DMS53 treated with DMSO at 0.1 percent for 48 hours (cell line): ENCODE measurements at regions not wholly inside any gene's neighbourhood (a gene's known extent, or its start where the extent isn't known, plus 50 kb on each side); places are given as distances from the start of the nearest gene placed in this dataset.

ENCODE experiments used
- DNase-seq: peaks from one replicate; lab custom pipeline; 2025; ENCODE audit not compliant: unreplicated experiment; lab: John Stamatoyannopoulos, UW

GRCh38 chr3:28877912-28878311 lies 403.0 kb upstream of the RBMS3 start:
- no peak for DNase-seq

GRCh38 chr3:28890373-28890772 lies 390.5 kb upstream of the RBMS3 start:
- DNase-seq = no peak

- DNase-seq = no peak
These were observed 389.4 kb upstream of the RBMS3 start for GRCh38 chr3:28891485-28891884.

DNA sequence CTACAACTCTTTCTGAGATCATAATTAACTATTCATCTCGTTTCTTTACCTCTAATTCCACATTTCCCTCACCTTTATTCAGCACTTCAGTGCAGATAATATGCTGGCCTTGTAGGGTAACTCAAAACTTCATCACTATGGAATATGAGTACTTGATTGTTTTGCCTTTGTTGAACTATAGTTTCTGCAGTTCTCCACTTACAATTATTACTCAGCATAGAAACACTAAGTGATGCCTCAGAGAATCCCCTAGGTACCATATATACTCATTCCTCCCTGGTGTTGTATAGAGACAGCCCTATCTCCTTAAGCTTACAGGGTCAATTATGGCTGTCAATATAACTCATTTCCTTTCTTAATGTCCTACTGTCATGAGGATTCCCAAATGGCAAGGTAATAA lies 380.6 kb upstream of the RBMS3 start:
- DNase-seq = no peak

DNA sequence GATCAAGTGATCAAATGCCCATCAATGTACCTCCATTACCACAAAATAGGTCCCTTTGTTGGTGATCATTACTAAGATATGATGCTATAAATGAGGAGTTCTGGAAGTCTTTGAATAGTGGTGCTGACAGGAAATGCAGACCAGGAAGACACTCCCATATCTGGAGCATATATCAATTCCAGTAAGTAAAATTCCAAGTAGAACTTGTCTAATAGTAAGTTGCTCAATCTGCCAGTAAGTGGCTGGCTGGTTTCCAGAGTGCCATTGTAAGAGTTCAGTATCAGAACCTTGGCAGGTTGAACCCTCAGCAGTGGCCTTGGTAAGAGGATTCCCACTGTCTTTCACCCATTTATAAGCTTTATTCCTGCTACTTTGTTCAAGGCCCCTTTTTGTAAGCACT lies 379.9 kb upstream of the RBMS3 start:
- DNase-seq = no peak

DNA sequence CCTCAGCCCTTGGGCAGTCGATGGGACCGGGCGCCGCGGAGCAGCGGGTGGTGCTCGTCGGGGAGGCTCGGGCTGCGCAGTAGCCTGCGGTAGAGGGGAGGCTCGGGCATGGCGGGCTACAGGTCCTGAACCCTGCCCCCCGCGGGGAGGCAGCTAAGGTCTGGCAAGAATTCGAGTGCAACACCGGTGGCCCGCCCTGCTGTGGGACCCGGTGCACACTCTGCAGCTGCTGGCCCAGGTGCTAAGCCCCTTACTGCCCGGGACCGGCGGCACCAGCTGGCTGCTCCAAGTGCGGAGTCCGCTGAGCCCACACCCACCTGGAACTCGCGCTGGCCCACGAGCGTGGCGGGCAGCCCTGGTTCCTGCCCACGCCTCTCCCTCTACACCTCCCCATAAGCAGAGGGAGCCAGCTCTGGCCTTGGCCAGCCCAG lies 377.7 kb upstream of the RBMS3 start:
- no peak for DNase-seq

DNA sequence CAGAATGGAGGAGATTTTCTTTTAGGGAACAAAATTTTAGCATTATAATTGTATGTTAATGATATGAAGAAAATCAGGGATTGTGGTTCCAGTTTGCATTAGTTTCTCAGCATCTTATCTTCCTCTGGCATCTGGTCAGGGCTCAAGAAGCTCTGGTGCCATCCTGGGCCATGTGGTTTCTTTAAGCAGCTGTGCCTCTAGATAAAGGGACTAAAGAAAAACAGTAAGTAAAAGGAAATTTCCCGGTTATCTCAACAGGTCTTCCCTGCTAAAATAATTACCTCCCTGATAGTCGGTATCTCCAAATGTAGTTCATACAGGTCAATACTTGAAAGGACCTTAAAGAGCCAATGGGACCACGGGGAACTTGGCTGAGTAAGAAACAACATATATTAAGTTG lies 375.1 kb upstream of the RBMS3 start:
- no peak for DNase-seq

GRCh38 chr3:28906561-28907310 lies 374.1 kb upstream of the RBMS3 start:
- DNase-seq = no peak

GRCh38 chr3:28907616-28908015 lies 373.3 kb upstream of the RBMS3 start:
- no peak for DNase-seq

- no peak for DNase-seq
These were observed 368.6 kb upstream of the RBMS3 start for GRCh38 chr3:28912120-28912885.

DNA sequence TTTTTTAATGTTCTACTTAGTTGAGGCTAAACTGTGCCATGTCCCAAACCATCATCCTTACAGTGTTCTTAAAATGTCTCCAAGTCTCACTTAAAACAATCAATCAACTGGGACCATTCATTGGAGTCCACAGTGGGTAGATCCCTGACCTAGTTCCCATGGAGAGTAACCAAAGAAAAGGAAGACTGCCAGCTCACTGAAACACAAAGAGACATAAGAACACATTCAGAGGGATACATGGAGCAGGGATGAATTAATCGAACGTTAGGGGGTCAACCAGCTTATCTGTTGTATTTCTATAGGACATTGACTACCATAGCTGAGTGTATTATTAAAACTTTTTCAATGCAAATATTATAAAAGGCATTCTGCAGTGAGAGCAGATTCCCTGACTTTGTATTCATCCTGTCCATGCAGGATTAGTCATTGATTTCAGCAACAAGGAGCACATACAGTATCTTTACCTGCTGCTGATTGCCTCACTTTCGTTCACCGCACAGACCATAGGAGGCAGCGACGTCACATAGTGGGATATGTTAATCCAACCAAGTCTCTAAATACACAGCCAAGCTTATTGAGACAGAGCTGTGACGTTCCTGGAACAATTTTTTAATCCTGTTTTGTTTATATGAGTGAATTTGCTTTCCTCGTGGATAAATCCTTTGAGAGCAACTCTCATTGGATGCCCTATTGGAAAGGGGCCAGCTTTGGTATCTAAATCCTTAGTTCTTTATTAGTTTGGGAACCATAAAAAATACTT lies 364.9 kb upstream of the RBMS3 start:
- DNase-seq = no peak

DNA sequence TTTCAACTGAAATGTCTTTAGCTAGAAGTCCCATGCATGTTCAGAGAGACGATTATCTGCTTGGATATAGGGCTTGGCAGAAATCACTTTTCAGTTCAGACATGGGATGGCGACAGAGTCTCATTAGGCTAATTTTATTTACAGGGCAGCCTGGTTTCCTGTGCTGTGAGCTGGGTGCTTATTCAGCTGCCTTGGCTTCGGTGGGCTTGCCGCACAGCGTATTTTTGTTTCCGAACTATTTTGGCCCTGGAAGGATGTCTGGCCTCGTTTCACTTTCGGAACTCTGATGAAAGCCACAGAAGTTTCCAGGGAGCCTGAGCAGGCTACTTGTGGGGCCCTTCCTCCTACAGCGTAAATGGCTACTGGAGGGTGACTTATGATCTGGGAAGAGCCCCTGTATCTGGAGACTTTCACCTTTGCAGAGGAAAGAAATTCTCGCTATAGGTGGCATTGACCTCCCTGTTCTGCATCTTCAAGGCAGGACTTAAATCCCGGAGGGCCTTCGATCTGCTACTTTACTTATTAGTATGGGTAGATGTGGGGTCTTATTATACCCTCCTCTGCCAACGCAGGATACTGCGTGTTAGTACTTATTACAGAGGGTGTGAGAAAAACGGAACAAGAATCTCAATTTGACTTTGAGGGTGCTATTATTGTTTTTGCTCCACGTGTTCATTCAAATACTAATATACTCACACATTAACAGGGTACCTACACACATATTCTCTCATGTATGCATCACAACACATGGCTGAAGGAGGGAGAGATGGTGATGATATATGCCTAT lies 364.0 kb upstream of the RBMS3 start:
- no peak for DNase-seq

- no peak for DNase-seq
These were observed 362.9 kb upstream of the RBMS3 start for GRCh38 chr3:28917895-28918475.

DNA sequence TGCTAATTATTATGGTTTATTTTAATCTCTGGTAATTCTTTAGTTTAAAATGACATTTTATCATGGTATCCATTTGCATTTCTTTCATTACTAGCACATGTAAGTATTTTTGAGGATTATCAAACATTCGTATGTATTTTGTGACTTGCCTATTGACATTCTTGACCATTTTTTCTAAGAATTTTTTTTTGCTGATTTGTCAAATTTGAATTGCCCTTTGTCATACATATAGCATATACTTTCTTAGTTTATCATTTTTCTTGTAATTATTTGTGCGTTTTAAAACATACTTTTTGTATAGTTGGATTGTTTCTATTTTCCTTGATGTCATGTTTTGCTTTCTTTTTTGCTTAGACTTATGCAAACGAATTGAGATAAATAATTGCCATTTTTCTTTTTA lies 358.5 kb upstream of the RBMS3 start:
- no peak for DNase-seq

- no peak for DNase-seq
These were observed 356.9 kb upstream of the RBMS3 start for GRCh38 chr3:28923994-28924393.

DNA sequence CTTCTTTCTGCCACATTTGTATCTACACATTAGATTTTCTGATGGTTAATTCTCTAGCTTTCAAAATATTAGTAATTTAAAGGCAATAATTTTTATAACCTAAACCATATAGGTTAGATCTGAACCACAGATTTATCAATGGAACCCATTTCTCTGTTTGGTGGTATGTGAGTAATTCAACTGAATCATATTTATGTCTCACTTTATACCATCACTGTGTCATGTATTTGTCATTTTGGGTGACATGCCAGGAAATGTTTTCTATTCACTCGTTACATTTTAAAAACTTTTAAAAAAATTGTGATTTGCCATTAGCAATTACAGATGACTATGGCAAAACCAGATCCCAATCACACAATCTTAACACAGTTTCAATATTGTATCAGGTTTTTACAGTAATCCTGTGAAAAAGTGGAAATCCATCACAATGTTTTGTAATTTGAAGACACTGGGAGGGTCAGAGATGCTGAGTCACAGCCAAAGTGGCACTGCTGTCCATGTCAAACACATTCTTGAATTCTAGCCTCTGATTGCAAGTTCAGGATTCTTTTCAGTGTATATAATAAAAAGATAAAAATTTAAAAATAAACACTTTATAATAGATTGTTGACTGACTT lies 356.0 kb upstream of the RBMS3 start:
- DNase-seq = no peak

- no peak for DNase-seq
These were observed 347.5 kb upstream of the RBMS3 start for GRCh38 chr3:28933337-28933736.

GRCh38 chr3:28934126-28934813 lies 346.6 kb upstream of the RBMS3 start:
- no peak for DNase-seq

GRCh38 chr3:28935146-28935545 lies 345.7 kb upstream of the RBMS3 start:
- no peak for DNase-seq

- no peak for DNase-seq
These were observed 344.7 kb upstream of the RBMS3 start for GRCh38 chr3:28936154-28936553.
